ENCODE measurements at regions not wholly inside any gene's neighbourhood (a gene's known extent, or its start where the extent isn't known, plus 50 kb on each side); places are given as distances from the start of the nearest gene placed in this dataset.

- H3K4me1 Mint-ChIP-seq, result peaks cover 83% of the 10 kb centered on the region
- no peak for DNase-seq (ENCODE audit: low spot score in 2 of 2, unreplicated experiment in 2 of 2)
- H3K4me3 Mint-ChIP-seq, result no peak overlapping the region
- no peaks in the 10 kb centered on the region for H3K9me3 Mint-ChIP-seq
- no peaks in the 10 kb centered on the region for H3K36me3 Mint-ChIP-seq
- no peak overlapping the region for H3K27ac Mint-ChIP-seq
- TF ChIP-seq, protein P1, sequence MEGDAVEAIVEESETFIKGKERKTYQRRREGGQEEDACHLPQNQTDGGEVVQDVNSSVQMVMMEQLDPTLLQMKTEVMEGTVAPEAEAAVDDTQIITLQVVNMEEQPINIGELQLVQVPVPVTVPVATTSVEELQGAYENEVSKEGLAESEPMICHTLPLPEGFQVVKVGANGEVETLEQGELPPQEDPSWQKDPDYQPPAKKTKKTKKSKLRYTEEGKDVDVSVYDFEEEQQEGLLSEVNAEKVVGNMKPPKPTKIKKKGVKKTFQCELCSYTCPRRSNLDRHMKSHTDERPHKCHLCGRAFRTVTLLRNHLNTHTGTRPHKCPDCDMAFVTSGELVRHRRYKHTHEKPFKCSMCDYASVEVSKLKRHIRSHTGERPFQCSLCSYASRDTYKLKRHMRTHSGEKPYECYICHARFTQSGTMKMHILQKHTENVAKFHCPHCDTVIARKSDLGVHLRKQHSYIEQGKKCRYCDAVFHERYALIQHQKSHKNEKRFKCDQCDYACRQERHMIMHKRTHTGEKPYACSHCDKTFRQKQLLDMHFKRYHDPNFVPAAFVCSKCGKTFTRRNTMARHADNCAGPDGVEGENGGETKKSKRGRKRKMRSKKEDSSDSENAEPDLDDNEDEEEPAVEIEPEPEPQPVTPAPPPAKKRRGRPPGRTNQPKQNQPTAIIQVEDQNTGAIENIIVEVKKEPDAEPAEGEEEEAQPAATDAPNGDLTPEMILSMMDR (IDR thresholded peaks at IDR 0.05; ENCODE audit: unreplicated experiment), result no peak
- no peaks in the 10 kb centered on the region for H3K27me3 Mint-ChIP-seq (ENCODE audit: low read depth)
Observed at GRCh38 chr5:125274211-125274610, 527.8 kb upstream of the ZNF608 start.

GRCh38 chr5:125274938-125275724, 528.7 kb upstream of the ZNF608 start:
- DNase-seq (ENCODE audit: low spot score in 2 of 2, unreplicated experiment in 2 of 2), result no peak
- peak overlapping the region; percentile 82 for H3K27ac Mint-ChIP-seq
- H3K4me3 Mint-ChIP-seq, result no peak overlapping the region
- no peaks in the 10 kb centered on the region for H3K9me3 Mint-ChIP-seq
- TF ChIP-seq, protein P1 (IDR thresholded peaks at IDR 0.05; ENCODE audit: unreplicated experiment), result no peak
- H3K4me1 Mint-ChIP-seq, result peaks cover 82% of the 10 kb centered on the region
- no peaks in the 10 kb centered on the region for H3K36me3 Mint-ChIP-seq
- no peaks in the 10 kb centered on the region for H3K27me3 Mint-ChIP-seq (ENCODE audit: low read depth)

DNA sequence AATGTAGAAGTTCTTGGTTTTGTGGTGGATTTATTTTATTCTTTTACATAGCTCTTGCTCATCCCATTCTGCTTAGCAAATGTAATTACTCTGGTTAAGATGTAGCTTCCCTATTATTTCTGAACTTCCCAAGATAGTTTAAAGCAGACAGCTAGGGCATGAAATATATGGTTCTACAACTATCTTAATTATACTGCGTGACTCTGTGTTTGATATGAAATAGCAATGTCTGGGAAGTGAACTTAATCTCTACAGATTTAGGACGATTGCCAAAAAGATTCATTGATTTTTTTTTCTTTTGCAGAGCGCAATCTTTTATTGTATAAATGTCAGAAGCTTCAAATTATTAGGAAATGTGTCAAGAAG, 529.3 kb upstream of the ZNF608 start:
- Mint-ChIP-seq H3K36me3 (no peaks in the 10 kb centered on the region), H3K9me3 (no peaks in the 10 kb centered on the region), H3K4me1 (peaks cover 78% of the 10 kb centered on the region), H3K27ac (peak overlapping the region; percentile 82), H3K4me3 (no peak overlapping the region), H3K27me3 (ENCODE audit: low read depth) (no peaks in the 10 kb centered on the region)
- TF ChIP-seq, protein P1 (IDR thresholded peaks at IDR 0.05; ENCODE audit: unreplicated experiment), result no peak
- DNase-seq (ENCODE audit: low spot score in 2 of 2, unreplicated experiment in 2 of 2), result no peak

DNA sequence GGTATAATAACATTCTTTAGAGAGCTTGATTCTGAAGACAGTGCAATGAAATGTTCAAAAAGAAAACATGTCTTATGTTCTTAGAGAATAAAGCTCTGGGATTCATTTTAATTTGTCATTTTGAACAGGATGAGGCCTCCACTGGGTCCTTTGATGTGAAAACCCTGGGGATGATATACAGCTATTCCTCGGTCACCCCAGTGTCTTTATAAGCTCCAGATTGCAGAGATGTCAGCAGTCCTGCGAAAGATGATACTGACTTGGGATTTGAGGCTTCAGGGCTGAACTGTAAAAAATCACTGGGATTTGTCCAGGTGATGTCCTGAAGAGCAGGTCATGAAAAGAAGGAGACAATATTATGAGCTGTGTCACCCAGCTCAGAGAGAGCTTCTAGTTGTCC, 529.7 kb upstream of the ZNF608 start:
- H3K27me3 Mint-ChIP-seq (ENCODE audit: low read depth), result no peaks in the 10 kb centered on the region
- H3K4me1 Mint-ChIP-seq, result peaks cover 80% of the 10 kb centered on the region
- no peaks in the 10 kb centered on the region for H3K36me3 Mint-ChIP-seq
- H3K4me3 Mint-ChIP-seq, result no peak overlapping the region
- TF ChIP-seq, protein P1 (IDR thresholded peaks at IDR 0.05; ENCODE audit: unreplicated experiment), result no peak
- no peak for DNase-seq (ENCODE audit: low spot score in 2 of 2, unreplicated experiment in 2 of 2)
- peak overlapping the region; percentile 82 for H3K27ac Mint-ChIP-seq
- no peaks in the 10 kb centered on the region for H3K9me3 Mint-ChIP-seq

DNA sequence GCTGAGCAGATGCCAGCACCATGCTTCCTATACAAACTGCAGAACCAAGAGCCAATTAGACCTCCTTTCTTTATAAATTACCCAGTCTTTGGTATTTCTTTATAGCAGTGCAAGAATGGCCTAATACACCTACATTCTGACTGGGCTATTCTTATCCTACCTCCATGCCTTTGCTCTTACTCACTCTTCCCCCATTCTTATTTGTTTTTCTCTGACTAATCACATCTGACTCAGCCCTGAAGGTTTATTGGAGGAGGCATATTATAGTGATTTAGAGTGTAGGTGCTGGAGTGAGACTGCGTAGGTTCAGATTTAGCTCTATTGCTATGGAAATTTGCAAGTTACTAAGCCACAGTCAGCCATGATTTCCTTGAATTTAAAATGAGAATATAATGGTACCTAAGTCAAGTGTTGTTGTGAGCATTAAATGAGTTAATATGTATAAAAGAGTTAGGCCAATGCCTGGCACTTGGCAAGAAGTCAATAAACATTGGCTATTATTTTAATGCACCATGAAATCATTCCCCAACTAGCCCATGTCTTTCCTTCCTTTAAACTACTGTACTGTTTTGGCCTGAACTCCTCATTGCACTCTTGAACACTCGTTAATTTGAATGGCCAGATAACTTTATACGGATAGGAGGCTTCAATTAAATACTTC, 531.2 kb upstream of the ZNF608 start:
- Mint-ChIP-seq H3K9me3 (no peaks in the 10 kb centered on the region), H3K27me3 (ENCODE audit: low read depth) (no peaks in the 10 kb centered on the region), H3K4me1 (peaks cover 78% of the 10 kb centered on the region), H3K4me3 (no peak overlapping the region), H3K27ac (no peak overlapping the region), H3K36me3 (no peaks in the 10 kb centered on the region)
- no peak for DNase-seq (ENCODE audit: low spot score in 2 of 2, unreplicated experiment in 2 of 2)
- TF ChIP-seq, protein P1 (IDR thresholded peaks at IDR 0.05; ENCODE audit: unreplicated experiment), result no peak
